Osteocyte (in vitro differentiated cells): ENCODE measurements at regions not wholly inside any gene's neighbourhood (a gene's known extent, or its start where the extent isn't known, plus 50 kb on each side); places are given as distances from the start of the nearest gene placed in this dataset.
"Not testable (repeated sequence)": the region's sequence is repeated elsewhere in the genome, so short reads cannot be mapped to it uniquely, and the experiment has no call there.

Experiments used
- DNase-seq: peaks from one replicate; pipeline ENCODE4 v3.0.0; 2021; ENCODE audit warnings: mixed read lengths; ENCODE audit not compliant: unreplicated experiment; ENCODE audit errors: extremely low spot score
- H3K27ac Mint-ChIP-seq: one replicate; pipeline ENCODE4 v1.8.0; 2021; ENCODE audit warnings: mild to moderate bottlenecking, mixed read lengths; ENCODE audit not compliant: unreplicated experiment
- H3K27me3 Mint-ChIP-seq: one replicate; pipeline ENCODE4 v1.8.0; 2021; ENCODE audit warnings: mixed read lengths; ENCODE audit not compliant: unreplicated experiment
- H3K36me3 Mint-ChIP-seq: one replicate; pipeline ENCODE4 v1.8.0; 2021; ENCODE audit warnings: mixed read lengths; ENCODE audit not compliant: unreplicated experiment
- H3K4me1 Mint-ChIP-seq: one replicate; pipeline ENCODE4 v1.8.0; 2021; ENCODE audit warnings: mixed read lengths; ENCODE audit not compliant: unreplicated experiment
- H3K4me3 Mint-ChIP-seq: one replicate; pipeline ENCODE4 v1.8.0; 2021; ENCODE audit warnings: mild to moderate bottlenecking, moderate library complexity, mixed read lengths; ENCODE audit not compliant: unreplicated experiment
- H3K9me3 Mint-ChIP-seq: one replicate; pipeline ENCODE4 v1.8.0; 2021; ENCODE audit warnings: mixed read lengths; ENCODE audit not compliant: unreplicated experiment
- TF ChIP-seq, protein P1 (sequence below): fragments of 200-600 bp; sonication (generic); IDR thresholded peaks from 2 replicates; pipeline ENCODE4 v1.5.0; 2021; ENCODE audit warnings: antibody characterized with exemption, mild to moderate bottlenecking, moderate library complexity

DNA sequence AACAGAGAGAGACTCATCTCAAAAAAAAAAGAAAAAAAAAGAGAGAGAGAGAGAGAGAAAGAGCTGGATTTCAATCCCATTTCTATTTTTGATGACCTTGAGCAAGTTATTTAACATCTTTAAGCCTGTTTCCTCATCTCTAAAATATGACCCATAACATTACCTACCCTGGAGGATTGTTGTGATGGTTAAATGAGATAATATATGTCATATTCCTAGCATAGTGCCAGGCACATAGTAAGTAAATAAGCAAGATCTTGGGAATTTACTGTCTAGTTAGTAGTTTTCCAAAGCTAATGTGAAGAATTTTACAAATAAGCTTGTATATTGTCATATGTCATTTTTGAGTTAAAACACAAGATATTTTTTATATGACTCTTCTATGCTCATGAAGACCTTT is 236.5 kb downstream of the PHLDA1 start:
- no peak overlapping the region for H3K4me3 Mint-ChIP-seq
- H3K27me3 Mint-ChIP-seq, result no peaks in the 10 kb centered on the region
- H3K36me3 Mint-ChIP-seq, result no peaks in the 10 kb centered on the region
- DNase-seq, result no peak
- H3K27ac Mint-ChIP-seq, result no peak overlapping the region
- no peaks in the 10 kb centered on the region for H3K9me3 Mint-ChIP-seq
- peaks cover 5% of the 10 kb centered on the region for H3K4me1 Mint-ChIP-seq
- TF ChIP-seq, protein P1, sequence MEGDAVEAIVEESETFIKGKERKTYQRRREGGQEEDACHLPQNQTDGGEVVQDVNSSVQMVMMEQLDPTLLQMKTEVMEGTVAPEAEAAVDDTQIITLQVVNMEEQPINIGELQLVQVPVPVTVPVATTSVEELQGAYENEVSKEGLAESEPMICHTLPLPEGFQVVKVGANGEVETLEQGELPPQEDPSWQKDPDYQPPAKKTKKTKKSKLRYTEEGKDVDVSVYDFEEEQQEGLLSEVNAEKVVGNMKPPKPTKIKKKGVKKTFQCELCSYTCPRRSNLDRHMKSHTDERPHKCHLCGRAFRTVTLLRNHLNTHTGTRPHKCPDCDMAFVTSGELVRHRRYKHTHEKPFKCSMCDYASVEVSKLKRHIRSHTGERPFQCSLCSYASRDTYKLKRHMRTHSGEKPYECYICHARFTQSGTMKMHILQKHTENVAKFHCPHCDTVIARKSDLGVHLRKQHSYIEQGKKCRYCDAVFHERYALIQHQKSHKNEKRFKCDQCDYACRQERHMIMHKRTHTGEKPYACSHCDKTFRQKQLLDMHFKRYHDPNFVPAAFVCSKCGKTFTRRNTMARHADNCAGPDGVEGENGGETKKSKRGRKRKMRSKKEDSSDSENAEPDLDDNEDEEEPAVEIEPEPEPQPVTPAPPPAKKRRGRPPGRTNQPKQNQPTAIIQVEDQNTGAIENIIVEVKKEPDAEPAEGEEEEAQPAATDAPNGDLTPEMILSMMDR, result no peak

DNA sequence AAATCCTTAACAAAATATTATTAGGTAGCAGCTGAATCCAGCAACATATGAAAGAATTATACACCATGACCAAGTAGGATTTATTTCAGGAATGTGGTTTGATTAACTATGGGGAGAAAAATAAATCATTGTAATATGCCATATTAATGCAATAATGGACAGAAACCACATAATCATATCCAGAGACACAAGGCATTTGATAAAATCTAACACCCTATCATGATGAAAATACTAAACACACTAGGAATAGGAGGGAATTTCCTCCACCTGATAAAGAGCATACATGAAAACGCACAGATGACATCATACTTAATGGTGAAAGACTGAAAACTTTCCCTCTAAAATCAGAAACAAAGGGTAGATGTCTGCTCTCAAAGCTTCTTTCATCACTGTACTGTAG is 238.9 kb downstream of the PHLDA1 start:
- Mint-ChIP-seq H3K36me3 (no peaks in the 10 kb centered on the region), H3K27me3 (no peaks in the 10 kb centered on the region), H3K27ac (no peak overlapping the region), H3K9me3 (no peaks in the 10 kb centered on the region), H3K4me1 (peaks cover 7% of the 10 kb centered on the region), H3K4me3 (no peak overlapping the region)
- TF ChIP-seq, protein P1, result no peak
- DNase-seq, result no peak

DNA sequence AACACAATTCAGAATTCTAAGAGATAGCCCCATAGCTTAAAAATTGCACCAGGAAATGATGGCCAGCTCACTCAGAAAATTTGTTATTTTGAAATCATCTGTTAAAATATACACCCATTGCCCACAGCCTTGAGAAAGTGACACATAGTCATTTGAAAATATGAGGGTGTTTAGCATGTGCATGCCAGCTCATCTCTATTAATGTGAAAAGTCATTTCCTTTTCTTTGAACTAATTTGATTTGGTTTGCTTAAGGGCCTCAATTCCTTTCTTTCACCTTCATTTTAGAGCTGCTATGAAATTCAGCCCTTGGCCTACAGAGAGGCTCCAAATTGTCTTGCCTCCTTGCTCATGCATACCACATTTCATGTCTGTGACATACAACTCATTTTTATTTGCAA is 241.4 kb downstream of the PHLDA1 start:
- Mint-ChIP-seq H3K4me3 (no peak overlapping the region), H3K27me3 (no peaks in the 10 kb centered on the region), H3K9me3 (no peaks in the 10 kb centered on the region), H3K4me1 (peaks cover 12% of the 10 kb centered on the region), H3K36me3 (no peaks in the 10 kb centered on the region), H3K27ac (no peak overlapping the region)
- no peak for DNase-seq
- TF ChIP-seq, protein P1, result no peak

DNA sequence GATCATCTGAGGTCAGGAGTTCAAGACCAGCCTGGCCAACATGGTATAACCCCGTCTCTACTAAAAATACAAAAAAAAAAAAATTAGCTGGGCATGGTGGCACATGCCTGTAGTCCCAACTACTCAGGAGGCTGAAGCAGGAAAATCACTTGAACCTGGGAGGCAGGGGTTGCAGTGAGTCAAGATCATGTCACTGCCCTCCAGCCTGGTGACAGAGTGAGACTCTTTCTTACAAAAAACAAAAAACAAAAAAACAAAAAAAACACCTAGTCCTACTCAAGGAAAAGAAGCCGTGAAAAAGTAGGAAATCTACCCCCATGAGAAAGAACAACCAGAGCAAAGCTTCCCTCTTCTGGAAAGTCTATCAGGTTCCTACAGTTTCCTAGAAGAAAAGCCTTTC is 244.4 kb downstream of the PHLDA1 start:
- DNase-seq, H3K27me3 Mint-ChIP-seq, H3K36me3 Mint-ChIP-seq, H3K9me3 Mint-ChIP-seq, H3K27ac Mint-ChIP-seq, H3K4me3 Mint-ChIP-seq: not testable (repeated sequence)
- peaks cover 37% of the 10 kb centered on the region for H3K4me1 Mint-ChIP-seq

DNA sequence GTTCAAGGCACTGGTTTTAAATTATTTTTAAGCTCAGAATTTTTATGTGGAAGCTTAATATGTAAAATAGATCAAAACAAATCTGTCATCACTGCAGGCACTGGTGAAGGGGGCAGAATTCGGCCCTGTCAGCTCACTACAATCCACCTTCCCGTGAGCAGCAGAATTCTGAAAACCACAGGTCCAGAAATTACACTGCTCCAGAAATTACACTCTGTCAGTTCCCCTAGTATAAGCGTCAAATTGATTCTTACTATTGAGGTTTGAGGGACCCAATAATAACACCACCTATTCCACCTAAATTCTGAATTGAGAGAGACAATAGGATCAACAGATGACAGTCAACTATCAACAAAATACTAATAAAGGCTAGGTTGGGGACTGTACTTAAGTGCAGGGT is 245.5 kb downstream of the PHLDA1 start:
- H3K4me3 Mint-ChIP-seq, result no peak overlapping the region

More for the DNA sequence above, 245.5 kb downstream of the PHLDA1 start:
- no peak for DNase-seq
- Mint-ChIP-seq H3K4me1 (peaks cover 47% of the 10 kb centered on the region), H3K36me3 (no peaks in the 10 kb centered on the region), H3K27me3 (no peaks in the 10 kb centered on the region), H3K9me3 (no peaks in the 10 kb centered on the region), H3K27ac (no peak overlapping the region)
- TF ChIP-seq, protein P1, result no peak
